Urinary bladder (tissue), 3 donors: ENCODE measurements at regions not wholly inside any gene's neighbourhood (a gene's known extent, or its start where the extent isn't known, plus 50 kb on each side); places are given as distances from the start of the nearest gene placed in this dataset.
"Not testable (repeated sequence)": the region's sequence is repeated elsewhere in the genome, so short reads cannot be mapped to it uniquely, and the experiment has no call there.

Source experiments
- DNase-seq: peaks from one replicate; pipeline ENCODE4 v3.0.0-alpha.2; 2015; ENCODE audit errors: extremely low spot score
- H3K27ac ChIP-seq: one replicate; pipeline ENCODE4 v1.5.1; 2013; ENCODE audit warnings: low read depth, mild to moderate bottlenecking, moderate library complexity
- H3K36me3 ChIP-seq: one replicate; pipeline ENCODE4 v1.6.1; 2013; ENCODE audit warnings: mild to moderate bottlenecking, moderate library complexity; ENCODE audit not compliant: insufficient read depth
- H3K4me1 ChIP-seq: one replicate; pipeline ENCODE4 v1.6.1; 2013; ENCODE audit warnings: mild to moderate bottlenecking, moderate library complexity; ENCODE audit not compliant: insufficient read depth
- H3K4me3 ChIP-seq: one replicate; pipeline ENCODE4 v1.5.1; 2013; ENCODE audit warnings: low read depth, low read length
- WGBS: extraction: QIAGEN DNeasy Blood & Tissue Kit; methylation state at CpG from one replicate; pipeline ENCODE4 v1.1.7; 2013; 5-methylcytosine and 5-hydroxymethylcytosine counted together
- donor health status: healthy with polysubstance abuse.
- donor health status: healthy.

- H3K4me1 ChIP-seq: no peaks in the 10 kb centered on the region
- no peaks in the 10 kb centered on the region for H3K36me3 ChIP-seq
- DNase-seq: no peak
- no peak overlapping the region for H3K27ac ChIP-seq
- H3K4me3 ChIP-seq: no peak overlapping the region
- 62% methylated on average over 6 of the region's 6 CpGs for WGBS
These were observed 544.9 kb downstream of the TOX3 start for GRCh38 chr16:52002026-52002425.

GRCh38 chr16:51996516-51996915 lies 550.4 kb downstream of the TOX3 start:
- H3K4me3 ChIP-seq: no peak overlapping the region
- no peaks in the 10 kb centered on the region for H3K36me3 ChIP-seq
- H3K27ac ChIP-seq: no peak overlapping the region
- WGBS: 26% methylated on average over 3 of the region's 3 CpGs
- DNase-seq: no peak
- no peaks in the 10 kb centered on the region for H3K4me1 ChIP-seq

GRCh38 chr16:51994597-51994996 lies 552.3 kb downstream of the TOX3 start:
- DNase-seq: peak; percentile 36
- H3K4me1 ChIP-seq: no peaks in the 10 kb centered on the region
- H3K27ac ChIP-seq: no peak overlapping the region
- no peak overlapping the region for H3K4me3 ChIP-seq
- H3K36me3 ChIP-seq: no peaks in the 10 kb centered on the region
- 47% methylated on average over 8 of the region's 8 CpGs for WGBS

- Histone ChIP-seq H3K4me3 (no peak overlapping the region), H3K36me3 (no peaks in the 10 kb centered on the region), H3K27ac (no peak overlapping the region), H3K4me1 (no peaks in the 10 kb centered on the region)
- DNase-seq: no peak
- 68% methylated on average over 6 of the region's 6 CpGs for WGBS
These were observed 557.2 kb downstream of the TOX3 start for GRCh38 chr16:51989637-51990230.

- DNase-seq: no peak
- no peaks in the 10 kb centered on the region for H3K36me3 ChIP-seq
- H3K27ac ChIP-seq: no peak overlapping the region
- H3K4me3 ChIP-seq: no peak overlapping the region
- H3K4me1 ChIP-seq: no peaks in the 10 kb centered on the region
These were observed 558.0 kb downstream of the TOX3 start for GRCh38 chr16:51988977-51989376.

- Histone ChIP-seq H3K27ac (no peak overlapping the region), H3K36me3 (no peaks in the 10 kb centered on the region), H3K4me1 (no peaks in the 10 kb centered on the region), H3K4me3 (no peak overlapping the region)
- DNase-seq: no peak
- WGBS: 53% methylated on average over 1 of the region's 1 CpG
These were observed 559.4 kb downstream of the TOX3 start for GRCh38 chr16:51987519-51987918.

- DNase-seq: no peak
- 74% methylated on average over 2 of the region's 2 CpGs for WGBS
These were observed 560.2 kb downstream of the TOX3 start for GRCh38 chr16:51986717-51987116.

GRCh38 chr16:51986301-51986700 lies 560.6 kb downstream of the TOX3 start:
- DNase-seq: no peak
- Histone ChIP-seq H3K36me3 (no peaks in the 10 kb centered on the region), H3K4me3 (no peak overlapping the region), H3K4me1 (no peaks in the 10 kb centered on the region), H3K27ac (no peak overlapping the region)
- 75% methylated on average over 1 of the region's 1 CpG for WGBS

More at GRCh38 chr16:51986717-51987116, 560.2 kb downstream of the TOX3 start:
- H3K4me1 ChIP-seq: no peaks in the 10 kb centered on the region
- H3K27ac ChIP-seq: no peak overlapping the region
- no peak overlapping the region for H3K4me3 ChIP-seq
- H3K36me3 ChIP-seq: no peaks in the 10 kb centered on the region

- no peak for DNase-seq
- Histone ChIP-seq H3K27ac (no peak overlapping the region), H3K36me3 (no peaks in the 10 kb centered on the region), H3K4me1 (no peaks in the 10 kb centered on the region), H3K4me3 (no peak overlapping the region)
- whole genome bisulfite sequencing: 48% methylated on average over 2 of the region's 2 CpGs
These were observed 561.8 kb downstream of the TOX3 start for GRCh38 chr16:51985126-51985525.

GRCh38 chr16:51984395-51984794 lies 562.5 kb downstream of the TOX3 start:
- no peak for DNase-seq

GRCh38 chr16:51982715-51983680 lies 563.9 kb downstream of the TOX3 start:
- H3K4me1 ChIP-seq: no peaks in the 10 kb centered on the region
- WGBS: 43% methylated on average over 11 of the region's 11 CpGs
- no peak overlapping the region for H3K4me3 ChIP-seq
- H3K27ac ChIP-seq: no peak overlapping the region
- no peaks in the 10 kb centered on the region for H3K36me3 ChIP-seq
- DNase-seq: peak; percentile 54

More at GRCh38 chr16:51984395-51984794, 562.5 kb downstream of the TOX3 start:
- Histone ChIP-seq H3K36me3 (no peaks in the 10 kb centered on the region), H3K4me3 (no peak overlapping the region), H3K4me1 (no peaks in the 10 kb centered on the region), H3K27ac (no peak overlapping the region)
- 56% methylated on average over 2 of the region's 2 CpGs for WGBS

GRCh38 chr16:51981725-51982124 lies 565.2 kb downstream of the TOX3 start:
- H3K4me1 ChIP-seq: no peaks in the 10 kb centered on the region
- no peaks in the 10 kb centered on the region for H3K36me3 ChIP-seq
- H3K4me3 ChIP-seq: no peak overlapping the region
- 90% methylated on average over 3 of the region's 3 CpGs for WGBS
- H3K27ac ChIP-seq: no peak overlapping the region
- no peak for DNase-seq

- H3K4me3 ChIP-seq, DNase-seq, H3K36me3 ChIP-seq, H3K4me1 ChIP-seq, H3K27ac ChIP-seq: not testable (repeated sequence)
- WGBS: 95% methylated on average over 2 of the region's 2 CpGs
These were observed 569.4 kb downstream of the TOX3 start for GRCh38 chr16:51977506-51977905.

GRCh38 chr16:51971184-51971583 lies 575.8 kb downstream of the TOX3 start:
- WGBS: 48% methylated on average over 4 of the region's 4 CpGs
- no peak for DNase-seq
- no peak overlapping the region for H3K4me3 ChIP-seq
- H3K27ac ChIP-seq: no peak overlapping the region
- H3K36me3 ChIP-seq: no peaks in the 10 kb centered on the region
- H3K4me1 ChIP-seq: no peaks in the 10 kb centered on the region
